GM21723 (cell line): ENCODE measurements at regions not wholly inside any gene's neighbourhood (a gene's known extent, or its start where the extent isn't known, plus 50 kb on each side); places are given as distances from the start of the nearest gene placed in this dataset.

Source experiments
- ATAC-seq: cut with Tn5 transposase; IDR thresholded peaks from one replicate; pipeline ENCODE4 v1.9.1; 2021; ENCODE audit warnings: mild to moderate bottlenecking, moderate library complexity; ENCODE audit not compliant: unreplicated experiment

DNA sequence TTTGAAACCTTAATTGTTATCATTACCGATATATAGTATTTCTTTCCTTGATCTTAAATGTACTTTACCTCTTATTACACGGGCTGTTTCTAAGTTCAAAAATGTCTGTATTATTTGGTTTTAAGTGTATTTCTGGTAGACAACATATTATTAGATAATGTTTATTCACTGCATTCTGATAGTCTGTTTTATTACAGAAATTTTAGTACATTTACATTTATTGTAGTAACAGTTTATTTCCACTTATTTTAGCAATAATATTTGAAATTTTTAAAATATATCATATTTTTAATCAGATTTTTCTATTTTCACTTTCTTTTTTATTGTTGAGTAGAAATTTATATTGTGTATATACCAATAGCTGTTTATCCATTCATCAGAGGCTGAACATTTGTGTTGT, 1195.2 kb downstream of the TBC1D22A start:
- no peak for ATAC-seq

DNA sequence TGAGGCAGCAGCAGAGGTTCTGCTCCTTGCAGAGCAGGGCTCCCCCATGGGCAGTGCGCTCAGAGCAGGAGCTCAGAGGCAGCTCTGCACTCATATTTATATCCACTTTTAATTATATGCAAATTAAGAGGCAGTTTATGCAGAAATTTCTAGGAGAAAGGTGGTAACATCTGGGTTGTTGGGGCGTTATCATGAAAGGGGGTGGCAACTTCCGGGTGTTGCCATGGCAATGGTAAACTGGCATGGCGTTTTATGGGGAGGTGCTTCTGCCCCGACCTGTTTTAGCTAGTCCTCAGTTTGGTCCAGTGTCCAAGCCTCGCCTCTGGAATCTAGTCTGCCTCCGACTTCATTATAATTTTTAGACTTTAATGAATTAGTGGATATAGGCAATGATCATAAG, 1191.7 kb downstream of the TBC1D22A start:
- no peak for ATAC-seq

DNA sequence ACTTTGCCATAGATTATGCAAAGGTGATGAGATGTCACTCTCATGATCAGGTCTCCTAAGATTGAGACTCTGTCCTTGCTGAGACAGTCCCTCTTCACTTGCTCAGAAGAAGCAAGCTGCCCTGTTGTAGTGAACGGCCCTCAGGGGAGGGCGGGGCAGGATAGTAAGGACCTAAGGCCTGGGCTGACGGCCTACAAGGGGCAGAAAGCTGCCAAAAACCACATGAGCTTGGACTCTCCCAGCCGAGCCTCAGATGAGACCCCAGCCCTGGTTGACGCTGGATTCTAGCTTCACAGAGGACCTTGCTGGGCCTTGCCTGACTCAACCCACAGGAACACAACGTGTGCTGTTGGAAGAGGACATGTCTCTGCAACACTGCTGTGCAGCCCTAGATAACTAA, 1182.5 kb downstream of the TBC1D22A start:
- no peak for ATAC-seq

GRCh38 chr22:47943729-47944700, 1181.6 kb downstream of the TBC1D22A start:
- ATAC-seq: no peak

DNA sequence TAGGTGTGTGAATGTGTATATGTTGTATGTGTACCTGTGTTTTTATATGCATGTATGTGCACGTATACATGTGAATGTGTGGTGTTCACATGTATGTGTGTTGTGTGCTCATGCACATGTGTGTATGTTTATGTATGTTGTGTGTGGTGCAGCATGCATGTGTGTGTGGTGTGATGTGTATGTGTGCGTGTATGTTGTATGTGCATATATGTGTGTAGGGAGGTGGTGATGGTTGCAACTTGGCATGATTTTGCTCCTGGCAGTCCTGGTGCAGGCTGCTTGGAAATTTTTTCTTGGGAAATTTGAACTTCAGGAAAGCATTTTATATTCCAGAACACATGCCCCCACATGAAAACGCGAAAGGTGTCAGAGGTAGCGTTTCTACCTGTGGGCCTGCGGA, 1177.8 kb downstream of the TBC1D22A start:
- ATAC-seq: no peak

- no peak for ATAC-seq
Observed at GRCh38 chr22:47933891-47934290, 1171.4 kb downstream of the TBC1D22A start.

DNA sequence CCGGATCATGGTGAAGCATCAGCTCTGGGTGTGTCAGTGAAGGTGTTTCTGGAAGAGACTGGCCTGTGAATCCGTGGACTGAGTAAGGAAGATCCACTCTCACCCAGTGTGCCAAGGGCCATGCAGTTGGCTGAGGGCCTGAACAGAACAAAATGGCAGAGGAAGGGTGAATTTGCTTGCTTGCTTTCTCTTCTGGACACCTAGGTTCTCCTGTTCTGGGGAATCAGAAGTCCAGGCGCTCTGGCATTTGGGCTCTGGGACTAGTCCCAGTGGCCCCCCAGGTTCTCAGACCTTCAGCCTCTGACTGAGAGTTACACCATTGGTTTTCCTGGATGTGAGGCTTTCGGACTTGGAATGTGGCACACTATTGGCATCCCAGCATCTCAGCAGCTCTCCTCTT, 1170.8 kb downstream of the TBC1D22A start:
- ATAC-seq: no peak

- no peak for ATAC-seq
Observed at GRCh38 chr22:47929646-47930185, 1167.3 kb downstream of the TBC1D22A start.

- ATAC-seq: no peak
Observed at GRCh38 chr22:47929073-47929472, 1166.6 kb downstream of the TBC1D22A start.

GRCh38 chr22:47928631-47929030, 1166.2 kb downstream of the TBC1D22A start:
- ATAC-seq: no peak

- no peak for ATAC-seq
Observed at GRCh38 chr22:47927648-47928210, 1165.3 kb downstream of the TBC1D22A start.

- ATAC-seq: no peak
Observed at GRCh38 chr22:47923011-47923427, 1160.6 kb downstream of the TBC1D22A start.

GRCh38 chr22:47921906-47922305, 1159.5 kb downstream of the TBC1D22A start:
- ATAC-seq: no peak

DNA sequence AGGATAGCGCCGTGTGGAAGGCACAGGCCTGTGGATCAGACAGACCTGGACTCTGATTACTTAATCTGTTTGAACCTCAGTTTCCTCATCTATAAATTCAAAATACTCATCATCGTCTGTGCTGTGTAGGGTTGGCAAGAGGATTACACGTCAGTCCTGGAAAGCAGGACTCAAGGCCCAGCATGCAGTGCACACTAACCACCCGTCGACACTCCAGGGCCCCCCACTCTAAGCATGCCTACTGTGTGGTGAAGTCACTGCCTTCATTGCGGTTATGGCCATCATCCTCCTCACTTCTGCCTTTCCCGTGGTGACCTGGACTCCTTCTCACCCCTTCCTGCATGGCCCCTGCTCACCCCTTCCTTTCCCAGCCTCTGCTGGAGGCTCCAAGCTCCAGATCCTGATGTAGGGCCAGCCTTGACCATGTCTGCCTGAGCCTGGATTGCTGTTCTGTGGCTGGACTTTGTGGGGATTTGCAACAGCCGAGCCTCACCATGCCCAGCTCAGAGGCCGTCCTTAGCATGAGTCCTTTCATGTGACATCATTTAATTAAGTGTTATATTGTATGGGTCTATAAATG, 1158.0 kb downstream of the TBC1D22A start:
- ATAC-seq: no peak

GRCh38 chr22:47919893-47920292, 1157.4 kb downstream of the TBC1D22A start:
- no peak for ATAC-seq

DNA sequence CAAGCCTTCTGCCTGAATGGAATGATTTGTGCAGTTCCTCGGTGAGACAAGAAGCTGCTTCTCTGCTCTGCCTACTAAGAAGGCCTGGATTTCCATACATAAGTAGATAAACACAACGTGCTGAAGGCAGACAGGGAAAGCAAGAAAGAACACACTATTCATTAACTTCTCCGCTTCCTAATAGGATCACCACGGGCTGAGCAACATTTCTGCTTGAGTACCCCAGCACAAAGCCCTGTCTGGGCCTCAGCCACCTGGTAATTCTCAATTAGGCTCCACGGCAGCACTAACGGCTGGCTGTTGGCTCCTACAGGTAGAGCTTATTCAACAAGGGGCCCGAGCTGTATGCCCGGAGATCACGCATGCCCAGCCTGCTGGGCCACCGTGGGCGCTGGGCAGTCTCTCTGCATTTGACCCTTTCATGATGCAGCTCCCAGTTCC, 1156.6 kb downstream of the TBC1D22A start:
- ATAC-seq: no peak

- no peak for ATAC-seq
Observed at GRCh38 chr22:47918276-47918921, 1155.9 kb downstream of the TBC1D22A start.

DNA sequence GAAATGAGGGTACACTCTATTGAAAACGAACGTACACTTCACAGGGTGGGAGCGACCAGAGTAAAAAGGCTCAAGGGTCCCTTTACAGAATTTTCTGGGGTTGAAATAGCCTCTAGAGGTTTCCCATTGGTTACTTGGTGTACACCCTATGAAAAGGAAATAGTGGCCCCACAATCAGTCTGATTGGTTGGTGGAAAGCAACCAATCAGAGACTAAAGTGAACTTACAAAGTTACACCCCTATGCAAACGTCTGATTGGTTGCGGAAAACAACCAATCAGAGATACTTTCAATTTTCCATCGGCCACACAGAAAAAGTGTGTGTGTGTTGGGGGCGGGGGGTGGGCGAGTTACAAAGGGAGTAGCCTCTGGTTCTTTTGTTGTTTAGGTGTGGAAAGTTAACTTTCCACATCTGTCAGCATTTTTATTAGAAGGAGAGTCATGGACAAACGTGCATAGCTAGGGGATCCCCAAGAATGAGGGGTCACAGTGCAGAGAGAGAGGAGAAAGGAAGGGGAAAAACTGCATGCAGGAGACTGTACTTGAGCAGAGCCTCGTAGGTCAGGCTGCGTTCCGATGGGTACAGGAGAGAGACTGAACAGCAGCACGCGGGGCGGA, 1152.1 kb downstream of the TBC1D22A start:
- no peak for ATAC-seq

DNA sequence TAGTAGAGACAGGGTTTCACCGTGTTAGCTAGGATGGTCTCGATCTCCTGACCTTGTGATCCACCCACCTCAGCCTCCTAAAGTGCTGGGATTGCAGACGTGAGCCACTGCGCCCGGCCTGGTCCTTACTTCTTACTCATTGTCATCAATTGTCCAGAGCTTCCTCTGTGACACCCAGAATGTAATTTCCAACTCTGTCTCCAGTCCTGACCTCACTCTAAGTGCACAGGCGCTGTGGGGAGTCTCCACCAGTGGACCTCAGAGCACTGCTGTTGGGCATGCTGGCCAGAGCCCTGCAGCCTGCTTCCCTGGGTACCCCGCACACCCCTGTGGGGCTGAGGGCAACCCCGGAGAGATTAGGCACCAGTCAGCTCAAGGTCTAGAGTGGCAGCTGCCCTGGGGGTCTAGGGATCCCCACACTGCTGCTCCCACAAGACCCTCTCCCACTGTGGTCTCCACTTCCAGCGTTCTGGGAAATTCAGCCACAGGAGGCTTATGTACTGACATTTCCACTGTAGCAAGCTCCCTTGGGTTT, 1140.3 kb downstream of the TBC1D22A start:
- ATAC-seq: no peak

DNA sequence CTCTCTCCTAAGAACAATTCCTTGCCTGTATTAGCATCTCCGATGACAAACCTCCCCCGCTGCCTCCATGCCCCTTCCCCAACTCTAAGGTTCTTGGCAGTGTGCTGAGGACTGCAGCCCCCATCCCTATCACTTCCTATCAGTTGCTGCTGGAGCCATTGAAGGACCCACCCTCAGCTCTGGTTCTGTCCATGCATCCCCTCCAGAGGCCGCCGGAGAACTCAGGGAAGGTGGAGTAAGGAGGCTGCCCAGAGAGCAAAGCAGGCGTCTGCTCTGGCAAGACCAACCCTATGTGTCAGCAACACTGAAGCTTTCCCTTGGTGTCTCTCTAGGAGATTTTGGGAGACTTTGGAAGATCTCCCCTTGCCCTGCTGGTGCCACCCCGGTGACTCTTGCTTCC, 1139.5 kb downstream of the TBC1D22A start:
- no peak for ATAC-seq
